CD8-positive, alpha-beta memory T cell (primary cell): ENCODE measurements at regions not wholly inside any gene's neighbourhood (a gene's known extent, or its start where the extent isn't known, plus 50 kb on each side); places are given as distances from the start of the nearest gene placed in this dataset.
"Not testable (repeated sequence)": the region's sequence is repeated elsewhere in the genome, so short reads cannot be mapped to it uniquely, and the experiment has no call there.

ENCODE experiments used
- CTCF ChIA-PET: fragments of 350-600 bp; sonication (Branson Sonifier 250); formaldehyde crosslinking; loops from one replicate; lab custom pipeline; 2021; ENCODE audit warnings: antibody characterized with exemption; lab: Charles Lee
- POLR2A ChIA-PET: fragments of 350-600 bp; sonication (Branson Sonifier 250); formaldehyde crosslinking; loops from one replicate; lab custom pipeline; 2021; ENCODE audit warnings: antibody characterized with exemption; lab: Charles Lee
- DNase-seq, 5 donors: peaks; one replicate each; pipeline versions ENCODE4 v3.0.0 to v3.0.0-alpha.2; 2020 to 2022; ENCODE audit warnings: mixed read lengths in 1 of 5
- H3K27ac ChIP-seq: one replicate; pipeline ENCODE4 v1.7.0; 2013; ENCODE audit warnings: low read depth, mild to moderate bottlenecking, low read length, moderate library complexity
- H3K27me3 ChIP-seq: 2 replicates; pipeline ENCODE4 v1.7.0; 2013; ENCODE audit warnings: low read length, mild to moderate bottlenecking; ENCODE audit not compliant: insufficient read depth, poor library complexity, severe bottlenecking
- H3K36me3 ChIP-seq: 2 replicates; pipeline ENCODE4 v1.7.0; 2013; ENCODE audit warnings: mild to moderate bottlenecking, low read length, moderate library complexity; ENCODE audit not compliant: insufficient read depth
- H3K4me1 ChIP-seq: 2 replicates; pipeline ENCODE4 v1.7.0; 2013; ENCODE audit warnings: mild to moderate bottlenecking, low read length, moderate library complexity; ENCODE audit not compliant: insufficient read depth
- H3K4me3 ChIP-seq: 2 replicates; pipeline ENCODE4 v1.7.0; 2013; ENCODE audit warnings: mild to moderate bottlenecking, low read length
- H3K9me3 ChIP-seq: 2 replicates; pipeline ENCODE4 v1.7.0; 2013; ENCODE audit warnings: mild to moderate bottlenecking, low read length
- H3K27ac Mint-ChIP-seq, 8 donors: one replicate each; pipeline ENCODE4 v1.8.0; 2020 to 2021; ENCODE audit warnings: mixed read lengths in 8 of 8, mild to moderate bottlenecking in 6 of 8, inconsistent platforms in 3 of 8, moderate library complexity in 3 of 8
- H3K27me3 Mint-ChIP-seq, 2 donors: one replicate each; pipeline ENCODE4 v1.8.0; 2020 to 2021; ENCODE audit warnings: mixed read lengths in 2 of 2, mild to moderate bottlenecking in 1 of 2, moderate library complexity in 1 of 2
- H3K36me3 Mint-ChIP-seq, 3 donors: one replicate each; pipeline ENCODE4 v1.8.0; 2020 to 2021; ENCODE audit warnings: mixed read lengths in 3 of 3, inconsistent platforms in 1 of 3, mild to moderate bottlenecking in 1 of 3
- H3K4me1 Mint-ChIP-seq, 3 donors: one replicate each; pipeline ENCODE4 v1.8.0; 2020 to 2021; ENCODE audit warnings: mixed read lengths in 3 of 3, inconsistent platforms in 1 of 3, mild to moderate bottlenecking in 1 of 3
- H3K4me3 Mint-ChIP-seq, 7 donors: one replicate each; pipeline ENCODE4 v1.8.0; 2020 to 2021; ENCODE audit warnings: mixed read lengths in 7 of 7, mild to moderate bottlenecking in 6 of 7, moderate library complexity in 4 of 7, inconsistent platforms in 2 of 7
- H3K9me3 Mint-ChIP-seq, 5 donors: one replicate each; pipeline ENCODE4 v1.8.0; 2020 to 2022; ENCODE audit warnings: mixed read lengths in 5 of 5, mild to moderate bottlenecking in 3 of 5, moderate library complexity in 2 of 5, inconsistent platforms in 1 of 5

GRCh38 chr9:30280229-30280900 lies 2104.1 kb upstream of the ACO1 start:
- H3K4me1 Mint-ChIP-seq: no peaks in the 10 kb centered on the region
- no peaks in the 10 kb centered on the region for H3K27me3 Mint-ChIP-seq
- Histone ChIP-seq H3K9me3 (no peaks in the 10 kb centered on the region), H3K4me1 (no peaks in the 10 kb centered on the region), H3K36me3 (no peaks in the 10 kb centered on the region), H3K4me3 (no peak overlapping the region), H3K27me3 (no peaks in the 10 kb centered on the region), H3K27ac (no peak overlapping the region)
- DNase-seq: no peak
- no peaks in the 10 kb centered on the region for H3K36me3 Mint-ChIP-seq
- no peak overlapping the region for H3K27ac Mint-ChIP-seq
- H3K4me3 Mint-ChIP-seq: no peak overlapping the region
- ChIA-PET POLR2A (no interaction called here), CTCF (no interaction called here)
- H3K9me3 Mint-ChIP-seq: peaks cover 0 to 5% (median 3%) of the 10 kb centered on the region in 5 donors

GRCh38 chr9:30289435-30289834 lies 2095.0 kb upstream of the ACO1 start:
- CTCF ChIA-PET: no interaction called here
- no peak overlapping the region for H3K27ac ChIP-seq
- Mint-ChIP-seq H3K27ac (no peak overlapping the region), H3K27me3 (no peaks in the 10 kb centered on the region), H3K4me1 (no peaks in the 10 kb centered on the region), H3K9me3 (peaks cover 0 to 2% (median 0%) of the 10 kb centered on the region in 5 donors), H3K36me3 (no peaks in the 10 kb centered on the region), H3K4me3 (no peak overlapping the region)
- H3K27me3 ChIP-seq: no peaks in the 10 kb centered on the region
- no peaks in the 10 kb centered on the region for H3K36me3 ChIP-seq
- no peak overlapping the region for H3K4me3 ChIP-seq
- H3K9me3 ChIP-seq: no peaks in the 10 kb centered on the region
- POLR2A ChIA-PET: no interaction called here
- DNase-seq: no peak
- H3K4me1 ChIP-seq: no peaks in the 10 kb centered on the region

- H3K27ac ChIP-seq, H3K4me1 Mint-ChIP-seq, H3K27ac Mint-ChIP-seq, DNase-seq, H3K4me1 ChIP-seq, POLR2A ChIA-PET, H3K27me3 Mint-ChIP-seq, H3K27me3 ChIP-seq, H3K4me3 ChIP-seq, H3K36me3 ChIP-seq, H3K36me3 Mint-ChIP-seq, H3K9me3 ChIP-seq, H3K4me3 Mint-ChIP-seq, CTCF ChIA-PET, H3K9me3 Mint-ChIP-seq: not testable (repeated sequence)
These were observed 2092.4 kb upstream of the ACO1 start for GRCh38 chr9:30292026-30292425.

GRCh38 chr9:30293231-30293630 lies 2091.2 kb upstream of the ACO1 start:
- Histone ChIP-seq H3K27ac (no peak overlapping the region), H3K36me3 (no peaks in the 10 kb centered on the region), H3K27me3 (no peaks in the 10 kb centered on the region), H3K4me1 (no peaks in the 10 kb centered on the region), H3K9me3 (no peaks in the 10 kb centered on the region), H3K4me3 (no peak overlapping the region)
- Mint-ChIP-seq H3K4me3 (no peak overlapping the region), H3K27ac (no peak overlapping the region), H3K9me3 (peaks cover 0 to 6% (median 0%) of the 10 kb centered on the region in 5 donors), H3K36me3 (no peaks in the 10 kb centered on the region), H3K4me1 (no peaks in the 10 kb centered on the region), H3K27me3 (no peaks in the 10 kb centered on the region)
- DNase-seq: no peak
- CTCF ChIA-PET: no interaction called here
- POLR2A ChIA-PET: no interaction called here

GRCh38 chr9:30299126-30299780 lies 2085.2 kb upstream of the ACO1 start:
- Histone ChIP-seq H3K27ac (no peak overlapping the region), H3K36me3 (no peaks in the 10 kb centered on the region), H3K27me3 (no peaks in the 10 kb centered on the region), H3K9me3 (no peaks in the 10 kb centered on the region), H3K4me1 (no peaks in the 10 kb centered on the region), H3K4me3 (no peak overlapping the region)
- DNase-seq: no peak
- no peaks in the 10 kb centered on the region for H3K27me3 Mint-ChIP-seq
- H3K36me3 Mint-ChIP-seq: no peaks in the 10 kb centered on the region
- no peak overlapping the region for H3K4me3 Mint-ChIP-seq
- ChIA-PET CTCF (no interaction called here), POLR2A (no interaction called here)
- H3K27ac Mint-ChIP-seq: no peak overlapping the region
- H3K4me1 Mint-ChIP-seq: no peaks in the 10 kb centered on the region
- H3K9me3 Mint-ChIP-seq: peaks cover 0 to 9% (median 2%) of the 10 kb centered on the region in 5 donors

GRCh38 chr9:30301271-30301963 lies 2083.0 kb upstream of the ACO1 start:
- DNase-seq: no peak
- Mint-ChIP-seq H3K36me3 (no peaks in the 10 kb centered on the region), H3K27me3 (no peaks in the 10 kb centered on the region), H3K9me3 (peaks cover 0 to 6% (median 2%) of the 10 kb centered on the region in 5 donors), H3K27ac (no peak overlapping the region), H3K4me1 (no peaks in the 10 kb centered on the region), H3K4me3 (no peak overlapping the region)
- Histone ChIP-seq H3K9me3 (no peaks in the 10 kb centered on the region), H3K27ac (no peak overlapping the region), H3K36me3 (no peaks in the 10 kb centered on the region), H3K27me3 (no peaks in the 10 kb centered on the region), H3K4me3 (no peak overlapping the region), H3K4me1 (no peaks in the 10 kb centered on the region)
- ChIA-PET POLR2A (no interaction called here), CTCF (no interaction called here)

GRCh38 chr9:30310711-30311110 lies 2073.7 kb upstream of the ACO1 start:
- POLR2A ChIA-PET: no interaction called here
- CTCF ChIA-PET: no interaction called here
- no peaks in the 10 kb centered on the region for H3K4me1 Mint-ChIP-seq
- no peaks in the 10 kb centered on the region for H3K4me1 ChIP-seq
- H3K27ac Mint-ChIP-seq: no peak overlapping the region
- H3K36me3 Mint-ChIP-seq: no peaks in the 10 kb centered on the region
- no peak for DNase-seq
- no peaks in the 10 kb centered on the region for H3K27me3 Mint-ChIP-seq
- no peaks in the 10 kb centered on the region for H3K36me3 ChIP-seq
- no peak overlapping the region for H3K4me3 Mint-ChIP-seq
- no peaks in the 10 kb centered on the region for H3K27me3 ChIP-seq
- H3K4me3 ChIP-seq: no peak overlapping the region
- no peaks in the 10 kb centered on the region for H3K9me3 ChIP-seq
- H3K9me3 Mint-ChIP-seq: peaks cover 0 to 14% (median 2%) of the 10 kb centered on the region in 5 donors
- no peak overlapping the region for H3K27ac ChIP-seq

GRCh38 chr9:30329431-30329830 lies 2055.0 kb upstream of the ACO1 start:
- ChIA-PET POLR2A (no interaction called here), CTCF (no interaction called here)
- H3K36me3 Mint-ChIP-seq: no peaks in the 10 kb centered on the region
- H3K4me1 Mint-ChIP-seq: no peaks in the 10 kb centered on the region
- Histone ChIP-seq H3K9me3 (no peaks in the 10 kb centered on the region), H3K4me3 (no peak overlapping the region), H3K27ac (no peak overlapping the region), H3K36me3 (no peaks in the 10 kb centered on the region), H3K27me3 (no peaks in the 10 kb centered on the region), H3K4me1 (no peaks in the 10 kb centered on the region)
- peaks cover 0 to 7% (median 0%) of the 10 kb centered on the region in 5 donors for H3K9me3 Mint-ChIP-seq
- H3K27me3 Mint-ChIP-seq: no peaks in the 10 kb centered on the region
- no peak overlapping the region for H3K4me3 Mint-ChIP-seq
- H3K27ac Mint-ChIP-seq: no peak overlapping the region
- DNase-seq: no peak
